Inflammatory macrophage treated with lipopolysaccharide for 4 hours (primary cell): ENCODE measurements at regions not wholly inside any gene's neighbourhood (a gene's known extent, or its start where the extent isn't known, plus 50 kb on each side); places are given as distances from the start of the nearest gene placed in this dataset.
"Not testable (repeated sequence)": the region's sequence is repeated elsewhere in the genome, so short reads cannot be mapped to it uniquely, and the experiment has no call there.

ENCODE experiments used
- DNase-seq: peaks from one replicate; pipeline ENCODE4 v3.0.0-alpha.2; 2020

DNA sequence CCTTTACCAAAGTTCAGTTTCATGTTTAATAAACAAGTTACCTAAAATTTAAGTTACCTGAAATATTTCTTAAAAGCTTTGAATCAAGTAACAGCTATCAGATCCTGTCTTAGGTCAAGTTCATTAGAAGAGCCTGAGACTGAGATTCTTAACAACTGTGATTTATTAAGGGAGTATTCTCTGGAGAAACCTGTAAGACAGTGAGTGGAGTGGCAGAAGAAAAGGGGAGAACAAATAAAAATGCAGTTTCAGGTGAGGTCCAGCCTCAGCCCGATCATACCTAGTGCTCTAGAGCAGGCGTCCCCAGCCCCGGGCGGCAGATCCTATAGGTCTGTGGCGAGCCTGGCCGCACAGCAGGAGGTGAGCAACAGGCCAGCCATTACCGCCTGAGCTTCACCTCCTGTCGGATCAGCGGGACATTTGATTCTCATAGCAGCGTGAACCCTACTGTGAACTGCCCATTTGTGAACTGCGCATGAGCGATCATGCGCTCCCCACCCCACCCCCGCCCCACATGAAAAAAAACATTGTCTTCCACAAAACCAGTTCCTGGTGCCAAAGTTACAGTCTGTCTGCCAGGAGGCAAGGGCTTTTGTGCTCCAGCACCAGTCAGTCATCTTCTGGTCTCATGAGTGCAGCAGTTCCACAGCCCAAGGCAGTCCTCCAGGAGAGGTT is 59.2 kb upstream of the ADGRB3 start:
- no peak for DNase-seq

DNA sequence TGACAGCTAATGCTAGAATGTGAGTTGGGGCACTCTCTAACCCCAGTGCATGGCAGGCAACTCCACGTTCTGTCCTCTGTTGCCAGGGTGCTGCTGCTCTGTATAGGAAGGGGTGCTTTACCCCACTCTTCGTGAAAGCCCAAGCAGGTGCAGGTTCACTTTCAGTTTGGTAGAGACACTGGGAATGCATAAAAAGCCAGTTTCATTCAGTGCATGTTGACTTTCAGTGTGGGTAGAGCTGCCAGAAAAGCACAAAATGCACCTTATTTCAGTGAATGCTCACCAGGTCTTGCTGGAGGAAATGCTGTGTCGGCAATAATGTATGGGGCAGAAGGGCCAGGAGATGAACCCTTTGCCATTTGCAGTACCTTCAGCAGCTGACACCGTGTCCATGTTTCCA is 62.1 kb upstream of the ADGRB3 start:
- no peak for DNase-seq

DNA sequence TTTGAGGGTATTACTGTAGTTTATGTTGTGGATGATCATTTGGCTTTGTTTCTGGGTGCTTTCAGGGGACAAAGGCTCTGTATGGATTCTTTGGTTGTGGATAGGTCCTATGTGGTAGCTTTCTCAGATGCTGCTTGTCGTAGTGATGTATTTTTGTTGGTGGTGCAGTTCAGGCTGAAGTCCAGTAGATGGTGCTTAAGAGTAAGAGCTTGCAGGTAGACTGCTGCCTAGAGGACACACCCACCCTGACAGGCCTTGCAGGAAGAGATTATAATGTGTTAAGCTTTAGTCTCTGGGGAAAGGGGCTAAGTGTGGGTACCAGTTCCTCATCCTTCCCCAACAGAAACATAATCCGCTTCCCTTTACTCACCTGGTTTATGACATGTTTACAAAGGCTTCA is 62.6 kb upstream of the ADGRB3 start:
- peak; percentile 43 for DNase-seq

DNA sequence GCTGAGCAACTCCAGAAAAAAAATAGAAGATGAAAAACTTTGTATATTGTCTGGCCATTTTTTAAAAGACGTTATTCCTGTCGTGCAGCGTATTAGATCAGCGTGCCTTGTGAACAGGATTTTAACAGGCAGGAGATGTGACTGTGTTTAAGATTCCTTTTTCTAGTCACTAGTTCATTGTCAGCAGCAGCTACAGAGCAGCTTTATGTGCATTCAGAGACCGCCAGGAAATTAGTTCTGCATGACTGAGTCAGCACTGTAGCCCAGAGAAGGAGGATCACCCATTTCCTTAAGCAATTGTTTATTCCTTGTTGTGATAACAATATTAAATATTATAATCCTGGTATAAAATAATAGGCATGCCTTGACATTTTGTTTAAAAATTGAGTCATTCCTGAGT is 75.4 kb upstream of the ADGRB3 start:
- DNase-seq, result no peak

DNA sequence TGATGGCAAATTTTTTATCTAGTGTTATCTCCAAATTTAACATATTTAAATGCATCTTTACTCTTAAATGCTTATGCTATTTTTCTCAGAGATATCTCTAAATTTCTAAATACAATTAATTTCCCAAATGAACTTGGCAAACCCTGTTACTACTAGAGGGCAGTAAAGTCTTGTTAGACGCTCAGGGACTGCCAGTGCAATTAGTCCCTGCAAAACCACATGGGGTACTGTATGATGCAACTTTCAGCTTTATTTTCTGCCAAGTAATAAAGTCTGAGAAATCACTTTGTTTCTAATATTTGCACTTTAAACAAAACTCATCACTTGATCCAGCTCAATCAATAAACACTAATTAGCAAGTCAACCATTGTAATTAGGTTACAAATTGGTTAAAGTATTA is 76.0 kb upstream of the ADGRB3 start:
- no peak for DNase-seq

DNA sequence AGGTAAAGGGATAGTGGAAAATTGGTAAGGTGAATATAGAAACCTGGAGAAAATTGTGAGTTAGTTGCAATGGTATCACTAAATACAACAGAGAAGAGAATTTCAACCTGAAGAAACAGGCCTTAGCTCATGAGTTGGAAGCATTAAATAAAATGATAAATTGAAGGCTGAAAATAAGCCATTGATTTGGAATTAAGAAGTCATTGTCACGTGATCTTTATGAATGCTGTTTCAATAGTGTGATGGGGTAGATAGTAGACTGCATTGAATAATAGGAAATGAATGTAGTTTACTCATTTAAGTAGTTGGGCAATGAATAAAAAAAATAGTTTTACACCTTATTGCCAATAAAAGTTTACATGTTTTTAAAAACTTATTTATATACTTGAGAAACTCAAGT is 88.5 kb upstream of the ADGRB3 start:
- DNase-seq, result no peak

DNA sequence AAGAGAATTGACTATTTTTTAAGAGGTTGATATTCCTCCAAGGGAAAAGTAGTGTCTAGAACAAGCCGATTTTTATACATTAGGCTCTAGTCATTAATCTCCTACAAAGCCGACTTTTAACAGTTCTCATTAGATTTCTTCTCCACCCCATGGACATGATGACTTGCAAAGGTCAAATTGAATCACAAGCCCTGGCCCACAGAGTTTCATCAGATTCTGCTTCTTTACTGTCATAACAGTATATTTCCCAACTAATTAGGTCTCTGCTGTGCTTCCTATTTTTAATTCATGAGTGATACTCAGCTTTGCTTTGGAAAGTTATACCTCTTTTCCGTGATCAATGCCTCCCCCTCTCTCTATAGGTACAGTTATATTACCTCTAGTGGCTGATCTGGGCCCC is 90.6 kb upstream of the ADGRB3 start:
- peak; percentile 18 for DNase-seq

DNA sequence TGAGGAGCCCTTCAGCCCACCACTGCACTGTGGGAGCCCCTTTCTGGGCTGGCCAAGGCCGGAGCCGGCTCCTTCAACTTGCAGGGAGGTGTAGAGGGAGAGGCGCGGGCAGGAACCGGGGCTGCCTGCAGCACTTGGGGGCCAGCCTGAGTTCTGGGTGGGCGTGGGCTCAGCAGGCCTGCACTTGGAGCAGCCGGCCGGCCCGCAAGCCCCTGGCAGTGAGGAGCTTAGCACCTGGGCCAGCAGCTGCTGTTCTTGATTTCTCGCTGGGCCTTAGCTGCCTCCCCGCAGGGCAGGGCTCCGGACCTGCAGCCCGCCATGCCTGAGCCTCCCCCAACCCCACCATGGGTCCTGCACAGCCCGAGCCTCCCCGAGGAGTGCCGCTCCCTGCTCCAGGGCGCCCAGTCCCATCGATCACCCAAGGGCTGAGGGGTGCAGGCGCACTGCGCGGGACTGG is 101.7 kb upstream of the ADGRB3 start:
- DNase-seq, result no peak

DNA sequence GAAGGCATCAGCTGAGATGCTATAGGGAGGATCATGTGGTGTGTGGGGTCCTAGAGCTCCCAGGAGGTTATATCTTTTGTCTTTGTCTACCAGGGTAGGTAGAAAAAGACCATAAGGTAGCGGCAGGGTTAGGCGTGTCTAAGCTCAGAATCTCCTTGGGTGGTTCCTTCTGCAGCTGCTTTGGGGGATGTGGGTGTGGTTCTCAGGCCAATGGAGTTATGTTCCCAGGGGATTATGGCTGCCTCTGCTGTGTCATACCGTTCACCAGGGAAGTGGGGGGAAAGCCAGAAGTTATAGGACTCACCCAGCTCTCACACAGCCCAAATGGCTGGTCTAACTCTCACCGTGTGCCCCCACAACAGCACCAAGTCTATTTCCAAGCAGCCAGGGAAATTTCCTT is 107.4 kb upstream of the ADGRB3 start:
- DNase-seq, result no peak

DNA sequence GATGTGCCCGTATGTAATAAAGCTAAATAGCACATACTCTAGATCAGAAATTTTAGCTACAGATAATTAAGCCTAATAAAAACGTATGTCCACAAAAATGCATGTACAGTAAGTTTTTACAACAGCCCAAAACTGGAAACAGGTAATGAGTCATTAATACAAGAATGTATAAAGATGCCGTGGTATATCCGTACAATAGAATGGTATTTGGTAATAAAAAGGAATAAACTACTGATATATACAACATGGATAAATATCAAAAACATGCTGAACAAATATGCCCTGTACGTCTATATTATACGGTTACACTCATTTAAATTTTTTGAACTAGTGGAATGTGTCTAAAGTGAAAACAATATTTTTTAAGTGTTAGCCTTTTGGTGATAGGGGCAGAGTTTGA is 128.2 kb upstream of the ADGRB3 start:
- DNase-seq, result no peak

DNA sequence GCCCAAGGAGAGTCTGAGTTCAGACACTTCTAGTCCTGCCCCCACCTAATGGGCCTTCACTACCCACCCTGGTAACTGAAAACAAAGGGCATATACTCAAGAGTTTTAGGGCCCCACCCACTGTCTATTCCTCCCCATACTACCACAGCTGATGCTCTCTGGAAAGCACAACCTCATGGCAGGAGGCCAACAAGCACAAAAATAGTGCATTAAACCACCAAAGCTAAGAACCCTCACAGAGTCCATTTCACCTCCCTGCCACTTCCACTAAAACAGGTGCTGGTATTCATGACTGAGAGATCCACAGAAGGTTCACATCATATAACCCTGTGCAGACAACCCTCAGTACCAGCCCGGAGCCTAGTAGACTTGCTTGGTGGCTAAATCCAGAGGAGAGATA is 132.1 kb upstream of the ADGRB3 start:
- no peak for DNase-seq

DNA sequence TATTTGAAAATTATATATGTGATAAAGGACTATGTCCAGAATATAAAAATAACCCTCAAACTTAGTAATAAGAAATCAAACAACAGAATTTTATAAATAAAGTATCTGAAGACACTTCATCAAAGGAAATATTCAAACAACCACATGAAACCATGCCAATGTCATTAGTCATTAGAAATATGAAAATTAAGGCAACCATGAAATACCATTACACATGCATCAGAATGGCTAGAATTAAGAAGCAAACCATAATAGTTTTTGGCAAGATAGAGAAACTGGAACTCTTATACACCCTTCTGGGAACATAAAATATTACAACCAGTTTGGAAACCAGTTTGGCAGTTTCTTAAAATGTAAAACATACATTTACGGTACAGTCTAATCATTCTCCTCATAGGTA is 137.2 kb upstream of the ADGRB3 start:
- no peak for DNase-seq

DNA sequence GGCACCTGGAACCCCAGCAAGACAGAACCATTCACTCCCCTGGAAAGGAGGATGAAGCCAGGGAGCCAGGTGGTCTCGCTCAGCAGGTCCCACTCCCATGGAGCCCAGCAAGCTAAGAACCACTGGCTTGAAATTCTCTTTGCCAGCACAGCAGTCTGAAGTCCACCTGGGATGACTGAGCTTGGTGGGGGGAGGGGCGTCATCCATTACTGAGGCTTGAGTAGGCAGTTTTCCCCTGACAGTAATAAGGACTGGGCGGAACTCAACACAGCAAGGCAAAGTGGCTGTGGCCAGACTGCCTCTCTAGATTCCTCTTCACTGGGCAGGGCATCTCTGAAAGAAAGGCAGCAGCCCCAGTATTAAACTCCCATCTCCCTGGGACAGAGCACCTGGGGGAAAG is 140.2 kb upstream of the ADGRB3 start:
- not testable (repeated sequence) for DNase-seq

DNA sequence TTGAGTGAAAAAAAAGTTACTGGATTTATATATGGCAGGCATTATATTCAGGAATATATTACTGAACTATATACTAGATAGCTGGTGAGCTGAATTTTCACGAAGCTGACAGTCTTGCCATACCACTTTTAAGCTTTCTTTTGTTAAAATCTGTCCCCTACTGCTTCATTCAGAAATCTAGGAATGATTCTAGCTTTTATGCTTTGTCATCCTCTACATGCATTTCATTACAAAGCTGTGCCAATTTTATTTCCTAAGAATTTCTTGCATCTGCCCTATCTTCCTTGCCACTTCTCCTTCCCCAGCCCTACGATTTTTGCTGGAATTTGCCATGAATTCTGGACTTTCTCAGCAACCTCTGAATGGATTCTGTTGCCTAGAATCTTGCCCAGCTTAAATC is 158.5 kb upstream of the ADGRB3 start:
- DNase-seq, result no peak

DNA sequence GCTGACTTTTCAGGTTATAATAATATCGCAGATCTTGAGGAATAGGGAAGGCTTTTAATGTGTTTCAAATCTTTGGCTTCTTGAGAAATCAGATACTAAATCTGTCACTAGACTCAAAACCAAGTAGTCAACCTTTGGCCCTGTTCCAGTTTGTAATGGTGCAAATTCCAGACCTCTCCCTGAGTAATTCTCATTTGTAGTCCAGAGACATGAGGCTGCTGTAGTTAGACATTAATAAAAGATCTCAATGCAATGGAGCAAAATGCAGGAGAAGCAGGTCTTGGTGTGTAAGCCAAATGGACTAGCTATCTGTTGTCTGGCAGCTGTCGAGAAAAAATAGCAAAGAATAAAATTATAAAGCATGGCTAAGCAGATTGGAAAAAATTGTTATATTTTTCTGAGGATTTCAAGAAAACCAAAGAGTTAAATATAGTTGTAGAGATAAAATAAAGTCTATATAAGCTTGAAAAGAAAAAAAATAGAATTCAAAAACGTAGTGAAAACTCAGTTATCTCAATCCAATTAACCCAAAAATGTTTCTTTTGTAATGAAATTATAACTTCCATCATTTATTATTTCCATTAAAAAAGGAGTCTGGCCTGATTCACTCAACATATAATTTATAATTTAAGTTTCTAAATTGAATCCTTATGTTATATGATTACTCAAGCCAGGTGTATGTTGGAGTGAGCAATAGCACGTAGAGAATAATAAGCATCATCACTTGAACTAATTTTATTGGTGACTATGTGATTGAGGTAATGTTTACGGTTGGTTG is 161.5 kb upstream of the ADGRB3 start:
- DNase-seq, result no peak

DNA sequence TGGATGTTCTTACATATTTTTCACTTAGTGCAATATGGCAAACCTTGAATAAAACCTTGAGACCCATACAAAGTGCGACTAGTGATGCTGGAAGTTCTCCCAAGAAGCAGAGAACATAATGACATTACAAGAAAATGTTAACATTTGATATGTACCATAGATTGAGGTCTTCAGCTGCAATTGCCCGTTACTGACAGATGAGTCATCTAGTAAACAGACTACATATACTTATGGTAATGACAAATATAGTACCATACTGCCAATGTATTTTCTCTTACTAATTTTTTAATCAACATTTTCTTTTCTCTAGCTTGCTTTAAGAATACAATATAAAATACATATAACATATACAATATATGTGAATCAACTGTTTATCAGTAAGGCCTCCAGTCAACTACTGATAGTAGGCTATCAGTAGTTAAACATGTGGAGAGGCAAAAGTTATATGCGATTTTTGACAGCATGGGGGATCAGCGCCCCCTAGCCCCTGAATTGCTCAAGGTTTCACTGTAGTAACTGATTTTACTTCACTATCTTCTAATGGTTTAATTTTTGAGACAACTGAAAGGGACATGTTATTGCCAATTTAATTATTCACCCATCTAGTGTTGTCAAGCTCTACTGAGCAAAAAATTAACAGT is 166.7 kb upstream of the ADGRB3 start:
- no peak for DNase-seq

DNA sequence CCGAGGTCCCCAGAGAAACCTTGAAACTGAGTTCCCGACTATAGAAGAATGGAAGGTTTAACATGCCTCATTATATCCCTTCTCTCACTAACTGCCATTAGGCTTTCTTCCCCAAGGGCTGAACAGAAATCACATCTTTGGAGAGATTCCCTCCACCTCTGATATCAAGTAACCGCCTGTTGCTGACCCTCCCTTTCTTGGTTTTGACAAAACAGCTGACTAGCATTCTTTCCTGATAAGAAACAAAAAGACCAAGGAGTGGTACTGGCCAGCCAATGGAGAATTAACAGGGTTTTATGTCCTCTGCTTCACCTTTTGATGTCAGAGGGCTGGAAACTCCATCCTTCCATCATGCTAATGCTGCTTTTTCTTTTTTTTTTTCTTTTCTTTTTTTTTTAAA is 176.6 kb upstream of the ADGRB3 start:
- DNase-seq, result no peak

DNA sequence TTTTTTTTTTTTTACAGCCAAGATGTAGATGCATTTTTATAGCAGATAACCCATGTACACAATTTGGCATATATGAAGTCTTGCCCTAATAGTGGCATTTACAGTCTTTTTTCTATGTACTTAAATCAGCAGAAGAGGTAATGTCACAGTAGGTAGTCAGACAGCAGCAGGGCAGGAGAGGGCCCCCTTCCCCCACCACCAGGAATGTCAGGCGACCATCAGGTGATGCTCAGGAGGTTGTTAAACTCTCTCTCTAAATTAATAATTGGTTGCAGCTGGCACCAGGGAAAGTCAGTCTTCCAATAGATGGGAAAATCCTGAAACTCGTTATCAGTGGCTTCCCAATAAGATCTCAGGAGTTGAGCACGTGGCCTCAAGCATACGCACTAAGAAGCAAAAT is 188.0 kb upstream of the ADGRB3 start:
- no peak for DNase-seq

DNA sequence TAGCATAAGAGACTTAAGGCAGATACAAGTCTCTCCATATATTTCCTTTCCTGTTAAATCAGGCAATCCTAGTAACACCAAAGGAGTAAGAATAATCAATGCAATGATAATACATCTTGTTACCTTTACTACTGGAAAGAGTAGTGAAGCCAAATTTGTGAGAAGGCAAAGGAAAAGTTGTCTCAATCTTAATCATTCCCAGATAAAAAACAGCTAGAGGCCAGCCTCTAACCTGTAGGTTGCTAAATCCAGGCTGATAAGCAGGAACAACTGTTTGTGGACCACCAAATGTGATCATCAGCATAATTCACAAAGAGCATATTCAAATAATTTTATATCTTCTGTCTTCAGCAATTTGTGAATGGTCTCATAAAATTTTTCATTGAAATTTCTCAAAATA is 189.2 kb upstream of the ADGRB3 start:
- no peak for DNase-seq

DNA sequence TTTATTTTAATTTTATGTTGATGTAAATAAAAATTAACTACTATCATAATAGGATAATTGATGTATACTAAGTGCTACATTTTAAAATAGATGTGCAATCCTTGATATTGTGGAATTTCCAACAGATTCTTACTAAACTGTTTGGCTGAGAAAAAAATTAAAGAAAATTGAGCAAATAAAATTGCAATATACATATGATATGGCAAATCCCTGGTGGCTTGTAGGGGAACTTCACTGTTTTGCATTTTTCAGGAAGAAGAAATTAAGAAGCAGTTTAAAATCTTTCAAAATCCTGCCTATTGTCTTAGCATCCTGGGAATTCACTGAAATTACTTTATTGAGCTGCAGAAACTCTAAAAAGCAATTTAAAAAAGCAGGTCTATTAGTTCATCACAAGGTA is 191.4 kb upstream of the ADGRB3 start:
- DNase-seq, result no peak

DNA sequence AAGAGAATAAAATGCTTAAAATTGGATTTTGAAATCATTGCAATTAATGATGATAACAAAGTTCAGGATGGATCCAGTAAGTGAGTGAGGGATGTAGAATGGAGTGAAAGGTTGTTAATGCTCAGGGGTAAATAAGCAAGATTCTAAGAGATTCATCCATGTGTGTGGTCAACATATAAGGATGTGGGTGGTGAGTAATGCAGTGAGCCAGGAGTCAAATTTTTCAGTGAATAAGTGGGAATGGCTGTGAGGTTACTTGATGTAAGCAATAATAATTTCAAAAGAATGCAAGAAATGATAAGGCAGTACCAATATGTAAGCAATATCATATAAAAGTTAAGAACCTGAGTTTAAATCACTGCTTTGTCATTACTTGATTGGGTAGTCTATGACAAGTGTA is 207.5 kb upstream of the ADGRB3 start:
- DNase-seq, result no peak

DNA sequence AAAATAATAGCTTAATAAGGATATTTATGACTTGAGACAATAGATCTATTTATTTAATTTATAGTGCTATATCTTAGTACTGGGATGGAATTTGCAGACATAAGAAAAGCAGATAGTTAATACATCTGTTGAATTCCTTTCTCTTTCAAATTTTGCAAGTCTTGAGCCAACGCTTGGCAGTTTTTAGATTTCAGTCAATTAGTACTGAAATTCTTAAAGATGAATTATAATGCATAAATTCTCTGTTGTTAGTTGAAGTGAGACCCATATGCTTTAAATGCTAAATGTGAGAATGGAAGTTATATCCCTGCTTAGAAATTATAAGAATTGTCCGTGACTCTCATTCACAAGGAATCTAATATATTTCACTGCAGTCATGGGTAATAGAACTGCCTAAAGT is 225.1 kb upstream of the ADGRB3 start:
- no peak for DNase-seq

DNA sequence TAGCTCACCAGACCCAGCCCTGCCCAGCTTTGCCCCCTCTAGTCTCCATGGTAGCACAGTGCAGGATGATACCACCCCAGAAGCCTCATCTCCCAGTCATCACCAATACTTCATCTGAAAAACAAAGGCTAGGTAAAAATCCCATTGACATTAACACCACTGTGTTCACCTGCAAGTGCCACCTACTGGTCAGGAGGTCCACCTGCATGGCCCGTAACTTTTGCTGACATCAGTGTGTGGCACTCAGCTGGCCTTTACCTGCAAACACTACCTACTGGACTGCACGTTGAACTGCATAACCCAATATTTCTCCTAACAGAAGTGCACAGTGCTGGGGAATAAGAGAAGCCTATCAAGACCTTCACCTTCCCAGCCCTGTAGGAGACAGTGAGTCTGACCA is 234.7 kb upstream of the ADGRB3 start:
- DNase-seq, result no peak

DNA sequence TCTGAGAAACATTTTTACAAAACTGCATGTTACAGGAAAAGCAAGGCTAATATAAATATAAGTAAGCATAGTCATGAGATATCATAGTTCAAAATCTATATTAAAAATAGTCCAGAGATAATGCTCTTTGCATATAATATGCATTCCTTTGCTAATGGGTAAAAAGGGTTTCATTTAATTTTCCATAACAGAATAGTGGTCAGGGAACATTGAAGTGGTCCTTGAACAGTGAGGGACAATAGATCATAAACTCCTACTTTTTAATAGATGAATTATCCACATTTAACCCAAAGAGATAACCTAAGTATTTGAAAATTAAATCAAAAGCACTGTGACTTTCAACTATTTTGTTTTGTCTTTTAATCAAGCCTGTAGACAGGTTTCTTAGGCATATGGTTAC is 243.1 kb upstream of the ADGRB3 start:
- no peak for DNase-seq
